HG02642 (cell line): ENCODE measurements at regions not wholly inside any gene's neighbourhood (a gene's known extent, or its start where the extent isn't known, plus 50 kb on each side); places are given as distances from the start of the nearest gene placed in this dataset.

Experiments used
- ATAC-seq: cut with Tn5 transposase; IDR thresholded peaks from one replicate; pipeline ENCODE4 v1.9.1; 2021; ENCODE audit warnings: mild to moderate bottlenecking; ENCODE audit not compliant: unreplicated experiment, poor library complexity

DNA sequence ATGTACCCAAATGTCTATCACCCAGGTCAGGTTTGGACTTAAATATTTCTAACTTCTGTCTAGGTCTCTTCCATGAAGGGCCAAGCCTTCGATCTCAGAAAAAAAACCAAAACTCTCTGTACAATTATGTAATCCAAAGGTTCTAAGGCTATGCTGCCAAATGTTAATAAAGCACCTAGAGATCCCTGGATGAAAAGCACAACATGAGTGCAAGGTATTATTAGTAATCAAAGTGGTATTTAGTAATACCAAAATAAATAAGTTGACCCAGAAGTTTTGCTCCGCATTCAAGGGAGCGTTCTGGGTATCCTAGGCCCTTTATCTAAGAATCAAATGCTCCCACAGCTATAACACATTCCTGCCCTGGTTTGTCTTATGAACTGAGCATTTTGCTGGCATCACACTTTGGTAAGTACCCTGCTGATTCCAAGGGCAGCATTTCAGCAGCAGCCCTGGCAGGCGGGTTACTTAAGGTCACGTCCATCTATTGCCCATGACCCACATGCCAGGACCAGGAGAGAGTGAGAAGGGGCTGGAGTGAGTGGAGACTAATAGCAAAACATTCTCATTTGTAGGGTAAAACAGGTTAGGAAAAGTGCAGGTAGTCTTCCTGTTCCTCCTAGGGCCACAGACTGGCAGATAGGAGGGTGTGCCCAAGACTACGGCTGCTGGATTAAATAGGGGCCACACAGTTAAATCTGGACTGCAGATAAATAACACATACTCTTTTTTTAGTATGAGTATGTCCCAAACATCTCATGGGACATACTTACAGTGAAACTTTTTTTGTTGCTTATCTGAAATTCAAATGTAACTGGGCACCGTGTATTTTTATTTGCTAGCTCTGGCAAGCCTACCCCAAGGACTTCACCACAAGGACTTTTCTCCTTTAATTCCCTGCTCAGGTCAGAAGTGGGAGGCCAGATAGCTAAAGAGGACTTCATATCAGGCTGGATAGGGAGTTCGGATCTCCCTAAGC is 76.0 kb upstream of the SNRK start:
- ATAC-seq: no peak

DNA sequence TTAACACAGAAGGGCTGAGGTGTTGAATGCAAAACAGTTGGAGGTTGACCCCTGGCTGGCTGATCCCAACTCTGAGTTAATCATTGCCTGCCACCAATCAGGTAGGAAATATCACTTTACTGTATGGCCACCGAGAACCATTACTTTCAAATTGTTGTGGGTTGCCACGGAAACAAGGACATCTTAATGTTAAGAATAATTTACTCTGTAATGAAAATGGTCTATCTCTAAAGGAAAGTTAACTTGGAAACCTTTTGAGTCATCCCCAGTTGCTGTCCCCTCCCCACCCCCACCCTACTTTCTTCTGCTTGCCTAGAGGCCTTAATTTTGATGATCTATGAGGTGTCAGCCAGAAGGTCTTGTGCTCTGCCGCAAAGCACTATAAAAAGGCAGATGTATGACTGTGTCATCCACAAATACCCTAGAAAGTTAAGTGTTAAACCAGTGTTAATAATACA is 78.7 kb upstream of the SNRK start:
- ATAC-seq: no peak

DNA sequence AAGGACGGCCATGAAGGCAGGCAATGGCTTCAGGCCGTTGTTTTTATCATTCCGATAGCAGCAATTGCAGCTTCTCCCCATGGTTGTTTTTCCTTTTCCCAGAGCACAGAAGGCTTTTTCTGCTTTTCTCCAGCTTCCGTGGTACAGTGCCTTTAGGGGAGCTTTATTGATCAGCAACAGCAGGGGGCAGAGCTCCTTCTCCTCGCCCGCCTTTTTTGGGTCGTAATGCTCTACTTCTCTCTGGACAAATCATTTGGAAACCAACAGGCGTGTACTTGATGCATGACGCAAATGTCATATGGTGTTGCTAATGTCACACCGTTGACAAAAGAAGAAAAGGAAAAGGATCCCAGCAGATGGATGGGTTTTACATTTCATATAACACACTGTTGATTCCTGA is 79.7 kb upstream of the SNRK start:
- no peak for ATAC-seq

DNA sequence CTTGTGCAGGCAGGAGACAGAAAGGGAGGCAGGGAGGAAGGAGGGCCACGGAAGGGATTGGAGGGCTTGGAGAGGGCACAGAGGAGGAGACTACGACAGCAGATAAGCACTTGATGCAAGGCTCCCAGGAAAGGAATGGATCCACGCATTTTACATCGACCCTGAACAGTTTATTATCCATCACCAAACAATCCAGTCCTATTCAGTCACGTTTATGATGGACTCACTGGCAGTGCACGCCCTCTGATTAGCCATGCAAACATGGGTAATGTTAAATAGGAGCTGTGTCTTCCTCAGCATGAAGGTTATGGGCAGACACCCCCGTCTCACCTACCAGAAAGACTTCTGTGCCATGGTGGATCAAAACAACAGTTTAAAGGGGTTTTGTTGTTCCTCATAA is 80.2 kb upstream of the SNRK start:
- ATAC-seq: no peak

DNA sequence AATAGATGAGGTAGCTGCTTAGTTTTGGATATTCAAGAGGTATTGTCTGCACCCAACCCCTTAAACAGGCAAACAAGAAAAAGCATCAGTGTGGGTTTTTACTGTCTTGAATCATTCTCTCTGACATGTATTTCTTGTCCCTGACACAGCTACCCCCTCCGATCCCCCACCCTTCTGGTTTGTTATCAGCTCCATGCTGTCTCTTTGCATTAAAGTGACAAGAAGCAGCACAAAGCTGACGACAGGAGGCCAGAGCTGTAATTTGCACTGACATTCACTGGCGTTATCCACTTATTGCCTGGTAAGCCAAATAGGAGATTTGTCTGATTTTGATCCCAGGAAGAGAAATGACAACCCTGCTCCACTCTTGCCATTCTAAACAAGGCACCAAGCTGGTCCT is 83.3 kb upstream of the SNRK start:
- ATAC-seq: no peak

DNA sequence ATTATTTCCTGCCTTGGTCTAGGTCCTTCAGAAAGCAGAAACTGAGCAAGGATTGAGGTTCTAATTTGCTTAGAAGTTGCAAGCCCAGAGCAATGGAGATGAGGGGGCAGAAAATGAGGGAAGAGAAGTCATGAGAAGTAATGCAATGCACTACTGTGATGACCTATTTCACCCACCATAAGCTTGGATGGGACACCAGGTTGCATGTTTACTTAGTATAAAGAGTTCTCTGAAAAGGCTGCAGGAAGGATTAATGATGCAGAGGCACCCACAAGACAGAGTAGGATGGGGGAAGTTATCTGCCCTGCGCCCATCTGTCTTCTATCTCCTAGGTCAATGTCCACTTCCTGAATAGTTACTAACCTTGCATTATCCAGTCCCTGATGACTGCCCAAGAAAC is 84.8 kb upstream of the SNRK start:
- ATAC-seq: no peak

DNA sequence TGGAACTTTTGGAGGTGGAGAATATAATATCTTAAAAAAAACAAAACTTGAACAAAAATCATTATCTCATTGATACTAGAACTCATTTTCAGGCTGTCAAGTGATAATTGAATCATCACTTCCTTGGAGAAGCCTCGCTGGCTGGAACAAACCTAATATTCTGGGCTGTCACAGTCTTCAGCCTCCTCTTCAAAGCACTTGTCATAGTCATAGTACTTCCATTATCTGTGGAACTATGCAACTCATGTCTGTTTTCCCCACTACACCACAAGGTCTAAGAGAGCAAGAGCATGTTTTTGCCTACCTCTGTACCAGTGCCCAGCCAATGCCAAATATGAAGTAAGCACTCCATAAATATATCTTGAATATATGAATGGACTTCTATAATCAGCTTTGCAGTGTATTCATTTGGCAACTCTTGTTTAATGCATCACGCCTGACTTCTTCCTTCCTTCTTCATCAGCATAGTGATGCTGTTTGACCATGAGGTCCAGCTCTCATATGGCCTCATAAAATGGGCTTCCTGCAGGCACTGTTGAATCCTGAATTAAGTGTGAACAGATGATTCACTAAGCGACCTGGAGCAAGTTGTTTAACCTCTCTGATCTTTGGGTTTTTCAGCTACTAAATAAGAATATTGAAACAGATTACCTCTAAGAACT is 86.6 kb upstream of the SNRK start:
- no peak for ATAC-seq

DNA sequence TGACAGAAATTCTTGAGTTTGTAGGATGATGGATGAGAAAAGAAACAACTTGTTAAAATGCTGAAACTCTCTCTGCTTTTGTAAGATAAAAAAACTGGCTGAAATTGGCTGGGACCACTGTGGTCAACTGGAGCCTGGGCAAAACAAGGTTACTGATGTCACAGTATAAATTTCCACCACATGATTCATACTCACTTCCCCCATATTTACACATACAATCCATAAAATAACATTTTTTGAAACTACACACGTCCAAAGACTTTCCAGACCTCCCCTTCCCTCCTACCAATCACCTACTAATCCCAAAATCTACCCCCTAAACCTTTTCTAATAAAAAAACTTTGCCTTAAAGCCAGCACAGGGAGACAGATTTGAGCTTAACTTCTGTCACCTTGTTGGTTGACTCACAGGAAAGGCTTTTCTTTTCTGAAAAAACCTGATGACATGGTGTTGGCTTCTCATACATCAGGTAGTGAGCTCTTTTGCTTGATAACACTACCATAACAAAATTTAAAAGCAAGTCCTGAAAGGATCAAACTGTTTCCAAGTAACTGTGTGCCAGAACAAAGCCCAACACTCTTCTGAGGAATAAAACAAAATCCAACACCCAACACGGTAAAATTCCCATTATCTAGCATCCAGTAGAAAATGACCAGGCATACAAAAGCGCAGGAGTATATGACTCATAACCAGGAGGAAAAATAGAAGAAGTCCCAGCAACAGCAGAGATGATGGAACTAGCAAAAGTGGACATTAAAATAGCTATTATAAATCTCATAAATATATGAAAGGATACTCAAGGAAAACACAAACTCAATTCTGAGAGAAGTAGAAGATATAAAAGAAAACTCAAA is 87.3 kb upstream of the SNRK start:
- ATAC-seq: no peak

DNA sequence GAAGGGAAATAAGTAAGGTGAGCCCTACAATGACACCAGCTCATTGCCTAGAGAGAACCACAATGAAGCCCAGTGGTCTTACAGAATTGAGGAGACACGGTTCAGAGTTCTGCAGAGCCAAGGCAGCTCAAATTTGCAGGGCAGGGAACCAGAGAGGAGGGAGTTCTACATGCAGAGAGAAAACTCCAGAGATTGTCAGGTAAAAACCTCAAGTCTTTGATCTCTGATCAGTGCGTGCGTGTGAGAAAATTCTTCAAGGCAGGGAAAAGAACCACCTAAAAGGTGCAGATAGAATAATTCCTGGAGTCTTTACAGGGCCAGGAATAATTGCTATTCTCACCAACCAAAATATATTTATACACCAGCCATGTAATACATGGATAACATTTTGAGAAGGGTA is 88.0 kb upstream of the SNRK start:
- ATAC-seq: no peak

DNA sequence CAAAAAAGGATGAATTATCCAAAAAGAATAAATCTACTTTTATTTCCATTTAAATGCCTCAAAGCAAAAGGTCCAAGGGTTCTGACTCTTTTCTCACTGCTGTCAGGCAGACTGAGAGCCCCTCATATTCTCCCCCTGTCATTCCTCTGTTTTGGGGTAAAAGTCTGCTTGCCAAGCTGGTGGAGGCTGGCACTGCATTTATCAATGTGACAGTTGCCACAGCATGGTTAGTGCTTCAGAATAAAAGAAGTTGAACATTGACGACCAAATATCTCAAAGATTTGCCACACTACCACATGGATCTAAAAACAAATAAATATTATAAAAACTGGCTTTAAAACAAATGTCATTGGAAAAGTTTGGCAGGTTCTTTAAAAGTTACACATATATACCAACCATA is 89.2 kb upstream of the SNRK start:
- no peak for ATAC-seq

DNA sequence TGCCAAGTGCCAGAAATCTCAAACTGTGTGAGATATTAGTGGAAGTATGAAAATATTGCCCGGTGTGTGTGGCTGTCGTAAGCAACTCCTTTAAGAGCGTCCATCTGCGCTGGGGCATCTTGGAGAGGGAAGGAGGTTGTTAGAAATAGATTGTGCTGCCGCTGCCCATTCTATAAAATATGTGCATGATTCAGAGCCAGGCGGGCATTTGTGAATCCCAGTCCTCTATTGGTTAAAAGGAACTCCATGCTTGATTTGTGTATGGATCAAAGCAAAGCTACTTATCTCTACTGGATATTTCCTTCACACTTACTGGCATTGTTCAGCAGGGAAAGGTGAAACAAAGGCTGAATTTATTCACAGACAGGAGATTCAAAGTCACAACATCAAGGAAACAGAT is 89.6 kb upstream of the SNRK start:
- no peak for ATAC-seq

DNA sequence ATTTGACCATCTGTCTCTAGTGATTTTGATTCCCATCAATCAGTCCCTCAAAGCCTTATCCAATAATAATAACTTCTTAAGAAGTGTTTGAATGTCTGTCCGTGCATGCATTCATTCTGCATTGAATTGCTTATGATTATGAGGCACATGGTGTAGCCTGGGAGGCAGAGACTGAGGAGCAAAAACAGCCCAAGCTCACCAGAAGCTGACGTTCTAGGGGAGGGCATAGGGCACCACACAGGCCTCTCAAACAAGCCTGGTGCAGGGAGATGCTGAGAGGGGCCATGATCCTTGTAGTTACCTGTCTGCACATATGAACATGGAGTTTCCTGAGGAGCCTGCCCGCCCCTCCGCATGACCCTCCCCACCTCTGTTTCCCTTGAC is 89.2 kb upstream of the POMGNT2 start:
- no peak for ATAC-seq

DNA sequence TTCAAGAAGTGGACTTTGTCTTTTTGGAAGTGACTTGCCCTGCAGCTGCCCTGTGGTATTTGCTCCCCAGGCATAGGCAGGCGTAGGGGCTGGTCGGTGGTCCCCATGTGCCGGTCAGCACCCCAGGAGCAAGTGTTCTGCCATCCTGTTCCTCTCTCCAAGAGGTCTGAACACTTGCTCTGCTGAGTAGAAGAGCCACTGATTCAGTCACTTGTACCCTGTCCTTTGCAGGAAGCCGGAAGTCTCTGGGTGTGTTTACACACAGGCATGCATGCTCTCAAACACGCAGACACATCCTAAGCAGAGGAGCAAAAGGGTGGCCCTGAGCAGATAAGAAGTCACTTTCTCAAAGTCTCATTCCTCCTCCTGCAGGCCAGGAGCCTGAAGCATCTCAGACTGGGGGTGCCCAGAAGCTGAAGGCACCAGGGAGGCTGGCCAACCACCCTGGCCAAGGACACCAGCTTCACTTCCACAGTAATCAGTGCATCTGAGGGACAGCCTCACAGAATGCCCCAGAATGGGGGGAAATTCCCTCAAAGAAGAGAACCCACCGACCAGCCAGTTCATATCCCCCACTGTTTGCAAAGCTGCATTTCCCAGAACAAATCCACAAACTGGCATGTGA is 88.7 kb upstream of the POMGNT2 start:
- no peak for ATAC-seq

DNA sequence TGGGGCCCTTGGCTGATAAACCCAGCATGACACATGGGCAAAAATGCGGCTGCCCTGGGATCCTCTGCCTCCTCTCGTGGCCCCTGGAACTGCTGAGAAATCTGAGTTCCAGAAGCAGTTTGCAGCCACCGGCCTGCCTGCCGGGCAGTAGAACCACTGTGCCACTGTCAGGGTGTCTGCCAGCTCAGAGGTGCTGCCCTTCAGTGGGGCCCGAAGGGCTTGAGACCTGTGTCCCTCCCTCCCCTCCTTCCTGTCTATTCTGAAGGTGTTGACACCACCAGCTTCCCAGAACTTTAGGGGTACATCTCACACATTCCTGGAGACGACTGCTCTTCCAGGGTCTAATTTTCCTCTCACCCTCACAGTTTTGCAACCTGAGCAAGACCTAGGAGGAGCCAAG is 88.2 kb upstream of the POMGNT2 start:
- ATAC-seq: no peak

DNA sequence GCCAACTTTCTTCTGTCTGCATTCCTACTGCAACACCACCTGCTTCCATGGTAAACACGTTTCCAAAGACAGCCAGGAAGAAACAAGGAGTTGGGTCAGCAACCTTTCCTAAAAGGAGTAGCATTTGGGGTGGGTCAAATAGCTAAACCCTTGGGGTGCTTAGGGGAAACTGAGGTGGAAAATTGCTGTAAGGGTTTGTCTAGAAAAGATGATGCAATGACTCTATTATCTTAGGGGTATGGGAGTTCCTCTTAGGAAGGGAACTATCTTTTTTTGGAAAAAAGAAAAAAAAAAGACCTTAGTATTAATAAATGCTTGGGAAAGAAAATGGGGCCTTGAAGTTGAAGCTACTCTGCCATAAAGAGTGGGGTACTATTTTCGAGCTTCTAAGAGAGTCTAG is 86.1 kb upstream of the POMGNT2 start:
- ATAC-seq: no peak

DNA sequence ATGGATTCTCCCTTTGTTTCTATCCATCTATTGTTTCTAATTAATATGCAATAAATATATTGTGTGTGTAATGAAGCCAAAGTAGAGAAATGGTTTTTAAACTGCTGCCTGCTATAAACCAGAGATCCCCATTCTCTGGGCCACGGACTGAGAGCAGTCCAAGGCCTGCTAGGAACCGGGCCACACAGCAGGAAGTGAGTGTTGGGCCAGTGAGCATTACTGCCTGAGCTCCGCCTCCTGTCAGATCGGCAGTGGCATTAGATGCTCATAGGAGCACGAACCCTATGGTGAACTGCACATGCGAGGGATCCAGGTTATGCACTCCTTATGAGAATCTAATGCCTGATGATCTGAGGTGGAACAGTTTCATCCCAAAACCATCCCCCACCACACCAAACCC is 85.2 kb upstream of the POMGNT2 start:
- ATAC-seq: no peak

DNA sequence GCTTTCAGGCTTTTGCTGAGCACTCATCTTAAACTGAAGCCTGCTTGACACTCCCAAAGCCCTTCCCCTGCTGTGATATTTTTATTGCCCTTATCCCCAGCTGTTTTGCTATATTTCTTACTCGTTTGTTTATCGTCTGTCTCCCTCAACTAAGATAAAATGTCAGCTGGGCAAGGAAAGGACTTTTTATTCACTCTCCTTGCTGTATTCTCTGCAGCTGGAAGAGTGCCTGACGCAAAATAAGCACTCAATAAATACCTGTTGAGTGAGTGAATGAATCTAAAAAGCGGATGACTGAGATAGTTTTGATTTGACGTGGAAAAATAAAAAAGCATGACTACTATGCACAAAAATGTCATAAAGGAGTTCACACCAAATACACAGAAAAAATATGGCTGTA is 84.8 kb upstream of the POMGNT2 start:
- ATAC-seq: no peak

DNA sequence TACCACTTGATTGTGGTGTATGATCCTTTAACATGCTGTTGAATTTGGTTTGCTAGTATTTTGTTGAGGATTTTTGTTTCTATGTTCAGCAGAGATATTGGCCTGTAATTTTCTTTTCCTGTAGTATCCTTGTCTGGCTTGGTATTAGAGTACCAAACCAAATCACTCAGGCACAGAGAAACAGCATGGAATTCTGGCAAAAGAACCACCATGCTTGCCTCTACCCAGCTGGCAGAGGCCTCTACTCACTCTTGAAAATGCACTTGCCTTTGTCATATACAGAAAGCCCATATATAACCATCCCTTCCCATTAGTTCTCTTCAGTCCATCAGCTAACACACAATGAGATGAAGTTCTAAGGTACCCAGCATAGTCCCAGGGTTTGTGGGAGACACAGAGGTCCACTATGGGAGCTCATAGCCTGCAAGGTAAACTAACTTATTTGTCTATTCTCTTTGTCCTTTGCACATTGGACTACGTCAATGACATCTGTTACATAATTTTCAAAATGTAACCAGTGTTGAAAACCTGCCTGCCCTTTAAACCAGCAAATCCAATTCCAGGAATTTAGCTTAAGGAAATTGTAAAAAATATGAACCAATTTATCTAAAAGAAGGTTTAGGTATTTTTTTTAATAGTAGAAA is 82.1 kb upstream of the POMGNT2 start:
- no peak for ATAC-seq

DNA sequence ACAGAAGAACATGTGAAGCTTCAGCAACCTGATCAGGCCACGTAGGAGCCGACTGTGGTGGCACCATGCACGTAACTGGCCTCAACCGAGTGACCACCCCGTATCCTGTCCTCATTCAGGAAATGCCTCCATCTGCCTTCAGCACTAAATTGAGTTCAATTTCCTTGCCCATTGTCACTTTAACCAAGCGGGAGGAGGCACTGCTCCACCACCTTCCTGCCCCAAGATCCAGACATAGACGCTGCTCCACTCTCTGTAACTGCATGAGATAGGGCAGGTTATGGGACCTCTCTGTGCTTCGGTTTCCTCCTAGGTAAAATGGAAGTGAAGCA is 80.1 kb upstream of the POMGNT2 start:
- ATAC-seq: no peak
